Trophoblast cell (in vitro differentiated cells and primary cell): ENCODE measurements at regions not wholly inside any gene's neighbourhood (a gene's known extent, or its start where the extent isn't known, plus 50 kb on each side); places are given as distances from the start of the nearest gene placed in this dataset.

Experiments used
- DNase-seq, 2 donors: peaks; one replicate each; pipeline ENCODE4 v3.0.0-alpha.2; 2016
- H2AFZ ChIP-seq: 2 replicates; pipeline ENCODE4 v1.6.1; 2013; ENCODE audit warnings: low read length, moderate library complexity, mild to moderate bottlenecking; ENCODE audit not compliant: insufficient read depth, poor library complexity
- H2AK5ac ChIP-seq: 2 replicates; pipeline ENCODE4 v1.6.1; 2013; ENCODE audit warnings: mild to moderate bottlenecking, low read length
- H2BK120ac ChIP-seq: 2 replicates; pipeline ENCODE4 v1.6.1; 2013; ENCODE audit warnings: low read length, mild to moderate bottlenecking, moderate library complexity; ENCODE audit not compliant: insufficient read depth, poor library complexity
- H2BK12ac ChIP-seq: 2 replicates; pipeline ENCODE4 v1.6.1; 2013; ENCODE audit warnings: mild to moderate bottlenecking, low read length, moderate library complexity
- H2BK5ac ChIP-seq: 2 replicates; pipeline ENCODE4 v1.6.1; 2013; ENCODE audit warnings: low read length, low read depth, moderate library complexity, mild to moderate bottlenecking; ENCODE audit not compliant: poor library complexity
- H3K14ac ChIP-seq: 2 replicates; pipeline ENCODE4 v1.6.1; 2013; ENCODE audit warnings: mild to moderate bottlenecking, low read length
- H3K18ac ChIP-seq: 2 replicates; pipeline ENCODE4 v1.6.1; 2013; ENCODE audit warnings: mild to moderate bottlenecking, low read length
- H3K23ac ChIP-seq: 2 replicates; pipeline ENCODE4 v1.6.1; 2013; ENCODE audit warnings: low read length
- H3K27ac ChIP-seq: 2 replicates; pipeline ENCODE4 v1.5.1; 2013; ENCODE audit warnings: low read depth, mild to moderate bottlenecking, inconsistent platforms, low read length, moderate library complexity
- H3K27me3 ChIP-seq: 2 replicates; pipeline ENCODE4 v1.6.1; 2013; ENCODE audit warnings: inconsistent platforms, mild to moderate bottlenecking, low read length, moderate library complexity; ENCODE audit not compliant: insufficient read depth
- H3K36me3 ChIP-seq, 2 experiments: 1 replicate in 1 of 2; 2 replicates in 1 of 2; pipeline ENCODE4 v1.6.1; 2013; ENCODE audit warnings: low read length in 2 of 2, mild to moderate bottlenecking in 2 of 2, moderate library complexity in 1 of 2; ENCODE audit not compliant: insufficient read depth in 2 of 2, control insufficient read depth in 1 of 2
- H3K4ac ChIP-seq: 2 replicates; pipeline ENCODE4 v1.6.1; 2013; ENCODE audit warnings: low read depth, mild to moderate bottlenecking, low read length, moderate library complexity
- H3K4me1 ChIP-seq, 2 experiments: 1 replicate in 1 of 2; 2 replicates in 1 of 2; pipeline ENCODE4 v1.6.1; 2013; ENCODE audit warnings: low read length in 2 of 2, mild to moderate bottlenecking in 2 of 2, moderate library complexity in 1 of 2; ENCODE audit not compliant: insufficient read depth in 2 of 2, control insufficient read depth in 1 of 2
- H3K4me2 ChIP-seq: 2 replicates; pipeline ENCODE4 v1.6.1; 2013; ENCODE audit warnings: inconsistent platforms, mild to moderate bottlenecking, low read length, moderate library complexity
- H3K4me3 ChIP-seq: 2 replicates; pipeline ENCODE4 v1.5.1; 2013; ENCODE audit warnings: mild to moderate bottlenecking, low read depth, low read length, inconsistent platforms
- H3K79me1 ChIP-seq: one replicate; pipeline ENCODE4 v1.6.1; 2013; ENCODE audit warnings: low read length
- H3K79me2 ChIP-seq: 2 replicates; pipeline ENCODE4 v1.6.1; 2013; ENCODE audit warnings: low read length, mild to moderate bottlenecking; ENCODE audit not compliant: control insufficient read depth, insufficient read depth, poor library complexity
- H3K9ac ChIP-seq: 2 replicates; pipeline ENCODE4 v1.6.1; 2013; ENCODE audit warnings: mild to moderate bottlenecking, low read length
- H3K9me3 ChIP-seq: 2 replicates; pipeline ENCODE4 v1.6.1; 2013; ENCODE audit warnings: low read depth, mild to moderate bottlenecking, control low read depth, inconsistent platforms, low read length; ENCODE audit not compliant: insufficient read depth
- H4K12ac ChIP-seq: 2 replicates; pipeline ENCODE4 v1.6.1; 2013; ENCODE audit warnings: low read depth, mild to moderate bottlenecking, low read length, moderate library complexity
- H4K8ac ChIP-seq: 2 replicates; pipeline ENCODE4 v1.6.1; 2013; ENCODE audit warnings: low read depth, mild to moderate bottlenecking, low read length, moderate library complexity
- H4K91ac ChIP-seq: one replicate; pipeline ENCODE4 v1.6.1; 2013; ENCODE audit warnings: low read depth, mild to moderate bottlenecking, low read length, moderate library complexity
- WGBS: extraction: QIAGEN DNeasy Blood & Tissue Kit; methylation state at CpG from one replicate; pipeline ENCODE4 v1.1.7; 2013; ENCODE audit warnings: missing lambda C conversion rate; ENCODE audit not compliant: insufficient read length, insufficient coverage; ENCODE audit errors: extremely low coverage; 5-methylcytosine and 5-hydroxymethylcytosine counted together

DNA sequence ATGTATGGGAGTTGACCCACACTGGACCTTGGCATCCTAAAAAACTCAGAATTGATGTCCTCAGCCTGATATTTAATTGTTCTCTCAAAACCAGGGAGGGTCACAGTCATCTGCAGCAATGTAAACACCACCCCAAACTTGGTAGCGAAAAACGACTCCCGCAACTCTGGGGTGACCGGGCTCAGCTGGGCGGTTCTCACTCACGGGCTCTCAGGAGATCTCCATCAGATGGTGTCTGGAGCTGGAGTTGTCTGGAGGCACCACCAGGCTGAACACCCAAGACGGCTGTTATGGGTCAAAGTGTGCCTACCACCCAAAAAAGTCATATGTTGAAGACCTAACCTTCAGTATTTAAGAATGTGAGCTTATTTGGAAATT, 50.9 kb upstream of the NXT1 start:
- no peak overlapping the region for H3K4me2 ChIP-seq
- no peaks in the 10 kb centered on the region for H3K27me3 ChIP-seq
- H3K27ac ChIP-seq = no peak overlapping the region
- no peak overlapping the region for H3K4me3 ChIP-seq
- no peak overlapping the region for H3K23ac ChIP-seq
- no peak overlapping the region for H3K9ac ChIP-seq
- H2AK5ac ChIP-seq = no peak overlapping the region
- H3K4me1 ChIP-seq = no peaks in the 10 kb centered on the region
- no peak overlapping the region for H4K12ac ChIP-seq
- no peak for DNase-seq
- no peaks in the 10 kb centered on the region for H3K79me2 ChIP-seq
- no peak overlapping the region for H2BK12ac ChIP-seq
- no peak overlapping the region for H3K4ac ChIP-seq
- H3K36me3 ChIP-seq = no peaks in the 10 kb centered on the region
- WGBS = no CpG with 5 or more reads among the region's 7 CpGs
- no peak overlapping the region for H2BK5ac ChIP-seq
- H2BK120ac ChIP-seq = no peak overlapping the region
- H4K8ac ChIP-seq = no peak overlapping the region
- H3K14ac ChIP-seq = no peak overlapping the region
- no peak overlapping the region for H4K91ac ChIP-seq
- H2AFZ ChIP-seq = no peak overlapping the region
- no peak overlapping the region for H3K18ac ChIP-seq
- no peaks in the 10 kb centered on the region for H3K9me3 ChIP-seq
- no peaks in the 10 kb centered on the region for H3K79me1 ChIP-seq

DNA sequence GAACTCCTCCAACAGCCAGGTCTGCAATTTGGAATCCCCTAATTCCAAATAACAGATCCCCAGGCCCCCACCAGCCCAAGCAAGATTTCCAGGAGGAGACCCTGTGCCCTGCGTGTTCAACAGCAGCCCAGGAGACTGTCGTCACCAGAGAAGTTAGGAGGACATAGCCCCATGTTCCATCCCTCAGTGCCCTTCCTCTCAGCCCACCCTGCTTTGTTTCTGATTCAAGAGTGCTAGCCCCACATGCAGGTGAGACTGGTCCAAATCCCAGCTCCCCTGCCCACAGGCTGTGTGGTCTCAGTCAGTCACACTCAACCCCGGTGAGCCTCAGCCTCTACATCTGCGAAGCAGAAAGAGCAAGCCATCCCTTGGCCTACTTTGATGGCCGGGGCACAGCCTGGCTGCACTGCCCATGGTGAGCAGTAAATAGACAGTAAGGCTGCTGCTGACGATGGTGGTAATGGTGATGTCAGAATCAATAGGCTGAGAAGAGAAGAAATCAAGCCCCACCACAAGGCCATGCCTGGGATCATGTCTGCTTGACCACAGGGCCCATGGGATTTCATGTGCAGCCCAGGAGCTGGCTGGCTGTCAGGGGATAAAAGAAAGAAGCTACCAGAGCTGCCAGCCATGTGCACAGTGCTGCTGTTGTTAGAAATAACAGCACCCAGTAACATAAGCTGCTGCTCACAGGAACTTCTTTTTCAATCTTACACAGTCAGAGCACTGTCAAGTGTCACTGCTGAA, 51.5 kb upstream of the NXT1 start:
- no CpG with 5 or more reads among the region's 6 CpGs for WGBS

DNA sequence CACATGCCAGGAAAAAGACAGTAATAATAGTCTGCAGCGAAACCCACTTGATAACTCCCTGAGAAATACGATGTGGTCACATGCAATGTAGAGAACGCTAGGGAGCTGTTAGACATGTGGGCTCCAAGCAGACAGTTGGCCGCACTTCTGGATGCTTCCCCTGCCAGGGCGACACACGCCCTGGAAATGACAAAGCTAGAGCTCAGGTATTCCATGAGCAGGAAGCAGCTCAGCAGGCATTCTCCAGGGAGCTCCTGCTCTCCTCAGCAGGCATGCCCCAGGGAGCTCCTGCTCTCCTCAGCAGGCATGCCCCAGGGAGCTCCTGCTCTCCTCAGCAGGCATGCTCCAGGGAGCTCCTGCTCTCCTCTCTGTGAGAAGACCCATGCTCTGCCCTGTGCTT, 52.4 kb upstream of the NXT1 start:
- no peak for DNase-seq
- H4K8ac ChIP-seq = no peak overlapping the region
- H3K4me2 ChIP-seq = no peak overlapping the region
- H3K79me2 ChIP-seq = no peaks in the 10 kb centered on the region
- no peak overlapping the region for H3K27ac ChIP-seq
- no peak overlapping the region for H2AFZ ChIP-seq
- no peaks in the 10 kb centered on the region for H3K9me3 ChIP-seq
- H2BK12ac ChIP-seq = no peak overlapping the region
- no peak overlapping the region for H2BK5ac ChIP-seq
- H3K36me3 ChIP-seq = no peaks in the 10 kb centered on the region
- H3K14ac ChIP-seq = no peak overlapping the region
- no peaks in the 10 kb centered on the region for H3K4me1 ChIP-seq
- WGBS = no CpG with 5 or more reads among the region's 6 CpGs
- H3K9ac ChIP-seq = no peak overlapping the region
- H3K4ac ChIP-seq = no peak overlapping the region
- H4K91ac ChIP-seq = no peak overlapping the region
- no peak overlapping the region for H3K18ac ChIP-seq
- no peaks in the 10 kb centered on the region for H3K27me3 ChIP-seq
- H4K12ac ChIP-seq = no peak overlapping the region
- H2BK120ac ChIP-seq = no peak overlapping the region
- H2AK5ac ChIP-seq = no peak overlapping the region
- no peak overlapping the region for H3K4me3 ChIP-seq
- H3K23ac ChIP-seq = no peak overlapping the region
- no peaks in the 10 kb centered on the region for H3K79me1 ChIP-seq

More for the DNA sequence above, 51.5 kb upstream of the NXT1 start:
- no peak overlapping the region for H2BK12ac ChIP-seq
- H3K9ac ChIP-seq = no peak overlapping the region
- H3K27me3 ChIP-seq = no peaks in the 10 kb centered on the region
- H3K18ac ChIP-seq = no peak overlapping the region
- H3K79me1 ChIP-seq = no peaks in the 10 kb centered on the region
- H3K23ac ChIP-seq = no peak overlapping the region
- H3K4me2 ChIP-seq = no peak overlapping the region
- H3K36me3 ChIP-seq = no peaks in the 10 kb centered on the region
- H2BK120ac ChIP-seq = no peak overlapping the region
- no peak overlapping the region for H2BK5ac ChIP-seq
- H4K91ac ChIP-seq = no peak overlapping the region
- no peak overlapping the region for H4K12ac ChIP-seq
- H3K9me3 ChIP-seq = no peaks in the 10 kb centered on the region
- H3K27ac ChIP-seq = no peak overlapping the region
- no peak overlapping the region for H4K8ac ChIP-seq
- no peak for DNase-seq
- no peak overlapping the region for H2AK5ac ChIP-seq
- H3K4ac ChIP-seq = no peak overlapping the region
- H3K79me2 ChIP-seq = no peaks in the 10 kb centered on the region
- no peaks in the 10 kb centered on the region for H3K4me1 ChIP-seq
- no peak overlapping the region for H3K4me3 ChIP-seq
- H3K14ac ChIP-seq = no peak overlapping the region
- no peak overlapping the region for H2AFZ ChIP-seq

DNA sequence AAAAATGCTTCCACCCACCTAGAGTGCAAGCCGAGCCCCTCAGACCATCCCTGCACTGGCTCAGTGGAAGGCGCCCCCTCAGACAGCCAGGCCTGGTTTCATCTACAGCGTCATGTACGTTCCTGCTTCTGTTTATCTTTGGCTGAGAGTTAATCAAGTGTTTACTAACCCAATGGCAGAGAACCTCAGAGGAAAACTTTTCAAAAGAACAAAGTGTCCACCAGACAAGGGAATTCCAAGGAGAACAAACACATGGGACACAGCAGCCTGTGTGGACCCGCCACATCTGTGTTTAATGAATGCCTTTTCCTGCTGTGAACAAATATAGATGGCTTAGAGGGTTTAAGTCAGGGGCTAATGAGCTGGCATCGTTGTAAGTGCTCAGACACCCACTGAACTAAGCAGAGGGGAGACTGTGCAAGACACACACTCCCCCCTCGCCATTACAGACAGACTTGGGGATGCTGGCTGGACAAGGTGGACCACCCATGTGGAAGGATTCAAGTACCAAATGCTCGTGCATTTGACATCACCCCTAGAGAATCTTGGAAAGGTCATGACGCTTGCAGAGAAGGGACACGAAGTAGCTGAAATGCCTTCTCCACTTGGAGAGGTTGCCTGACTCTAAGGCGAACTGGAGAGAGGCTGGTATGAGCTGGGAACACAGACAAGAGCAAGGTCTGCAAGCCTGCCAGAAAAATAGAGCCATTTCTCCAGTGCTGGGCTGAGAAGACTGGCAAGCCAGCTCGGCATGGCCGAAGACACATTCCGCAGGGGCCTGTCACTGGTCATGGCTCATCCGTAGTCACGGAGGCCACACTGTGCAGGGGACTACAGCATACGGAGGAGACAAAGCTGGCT, 53.5 kb upstream of the NXT1 start:
- no peak overlapping the region for H3K18ac ChIP-seq
- no peak for DNase-seq
- H3K27me3 ChIP-seq = no peaks in the 10 kb centered on the region
- no peak overlapping the region for H3K4me2 ChIP-seq
- no peak overlapping the region for H4K12ac ChIP-seq
- H3K27ac ChIP-seq = no peak overlapping the region
- H3K79me2 ChIP-seq = no peaks in the 10 kb centered on the region
- H3K79me1 ChIP-seq = no peaks in the 10 kb centered on the region
- H3K4me1 ChIP-seq = no peaks in the 10 kb centered on the region
- H3K4ac ChIP-seq = no peak overlapping the region
- no peak overlapping the region for H3K9ac ChIP-seq
- no peaks in the 10 kb centered on the region for H3K9me3 ChIP-seq
- H3K23ac ChIP-seq = no peak overlapping the region
- H2AFZ ChIP-seq = no peak overlapping the region
- H2AK5ac ChIP-seq = no peak overlapping the region
- H2BK120ac ChIP-seq = no peak overlapping the region
- no peak overlapping the region for H3K14ac ChIP-seq
- H2BK5ac ChIP-seq = no peak overlapping the region
- H4K8ac ChIP-seq = no peak overlapping the region
- WGBS = no CpG with 5 or more reads among the region's 17 CpGs
- H4K91ac ChIP-seq = no peak overlapping the region
- H3K36me3 ChIP-seq = no peaks in the 10 kb centered on the region
- no peak overlapping the region for H3K4me3 ChIP-seq
- no peak overlapping the region for H2BK12ac ChIP-seq
